ENCODE measurements at regions not wholly inside any gene's neighbourhood (a gene's known extent, or its start where the extent isn't known, plus 50 kb on each side); places are given as distances from the start of the nearest gene placed in this dataset.
"Not testable (repeated sequence)": the region's sequence is repeated elsewhere in the genome, so short reads cannot be mapped to it uniquely, and the experiment has no call there.

- Histone ChIP-seq H3K27me3 (no peaks in the 10 kb centered on the region), H3K36me3 (no peaks in the 10 kb centered on the region), H3K4me3 (no peak overlapping the region), H3K9me3 (replicated peaks) (no peaks in the 10 kb centered on the region), H3K4me1 (no peaks in the 10 kb centered on the region), H3K27ac (no peak overlapping the region)
- no peak for DNase-seq
Measured at GRCh38 chr6:126204598-126204997, 135.3 kb upstream of the CENPW start.

DNA sequence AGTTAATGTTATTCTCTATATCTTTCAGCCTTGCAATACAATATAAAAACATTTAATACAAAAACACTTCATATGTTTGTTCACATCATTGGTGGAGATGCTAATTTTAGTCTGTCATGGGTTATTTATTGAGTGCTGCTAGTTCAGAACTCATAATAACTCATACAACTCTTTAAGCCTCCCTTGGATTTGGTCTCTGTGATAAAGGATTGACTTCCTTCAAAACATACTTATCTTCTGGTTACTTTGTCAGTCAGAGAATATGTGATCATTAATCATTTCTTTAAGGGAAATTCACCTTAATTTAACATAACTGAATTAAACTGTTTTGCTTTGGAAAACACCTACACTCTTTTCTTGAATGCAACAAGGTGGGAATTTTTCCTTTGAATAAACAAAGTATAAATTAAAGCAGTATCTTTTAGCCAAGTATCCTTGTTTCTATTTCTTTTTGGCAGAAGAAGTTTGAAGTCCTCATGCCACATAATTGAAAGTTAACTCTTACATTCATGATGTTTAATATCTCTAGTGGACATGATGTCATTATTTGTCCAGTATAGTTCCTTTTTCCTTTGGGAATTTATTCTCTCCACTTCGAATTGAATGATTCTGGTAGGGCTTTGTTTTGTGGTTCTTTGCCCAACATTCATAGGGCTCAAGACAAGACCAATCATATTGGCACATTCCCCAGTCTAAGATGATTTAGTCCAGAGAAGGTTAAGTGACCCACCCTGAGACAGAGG, 133.2 kb upstream of the CENPW start:
- no peak overlapping the region for H3K27ac ChIP-seq
- no peaks in the 10 kb centered on the region for H3K27me3 ChIP-seq
- no peaks in the 10 kb centered on the region for H3K9me3 ChIP-seq (replicated peaks)
- H3K4me3 ChIP-seq, result no peak overlapping the region
- DNase-seq, result no peak
- H3K36me3 ChIP-seq, result no peaks in the 10 kb centered on the region
- H3K4me1 ChIP-seq, result no peaks in the 10 kb centered on the region

GRCh38 chr6:126210398-126211075, 129.4 kb upstream of the CENPW start:
- no peak overlapping the region for H3K4me3 ChIP-seq
- H3K36me3 ChIP-seq, result no peaks in the 10 kb centered on the region
- H3K27ac ChIP-seq, result no peak overlapping the region
- no peak for DNase-seq
- H3K4me1 ChIP-seq, result no peaks in the 10 kb centered on the region
- no peaks in the 10 kb centered on the region for H3K27me3 ChIP-seq
- H3K9me3 ChIP-seq (replicated peaks), result no peaks in the 10 kb centered on the region

DNA sequence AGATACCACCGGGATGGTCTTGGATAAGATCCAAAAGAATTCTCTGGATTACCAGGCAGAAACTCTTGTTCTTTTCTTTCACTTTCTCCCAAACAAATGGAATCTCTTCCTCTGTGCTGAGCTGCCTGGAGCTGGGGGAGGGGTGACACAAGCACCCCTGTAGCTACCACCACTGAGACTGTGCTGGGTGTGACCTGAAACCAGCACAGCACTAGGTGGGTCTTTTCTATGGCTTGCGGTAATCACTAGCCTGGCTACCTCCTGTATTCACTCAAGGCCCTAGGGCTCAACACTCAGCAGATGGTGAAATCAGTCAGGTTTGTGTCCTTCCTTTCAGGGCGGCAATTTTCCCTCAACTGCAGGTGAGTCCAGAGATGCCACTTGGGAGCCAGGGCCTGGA, 122.4 kb upstream of the CENPW start:
- H3K36me3 ChIP-seq, result no peaks in the 10 kb centered on the region
- no peak overlapping the region for H3K27ac ChIP-seq
- no peaks in the 10 kb centered on the region; the same call in 1 of the 2 replicates for H3K9me3 ChIP-seq (replicated peaks)
- DNase-seq, result no peak
- H3K4me1 ChIP-seq, result no peaks in the 10 kb centered on the region
- no peaks in the 10 kb centered on the region for H3K27me3 ChIP-seq
- no peak overlapping the region for H3K4me3 ChIP-seq

GRCh38 chr6:126220901-126221300, 119.0 kb upstream of the CENPW start:
- not testable (repeated sequence) for H3K4me3 ChIP-seq; H3K4me1 ChIP-seq; H3K9me3 ChIP-seq (replicated peaks); H3K27ac ChIP-seq; H3K36me3 ChIP-seq; DNase-seq; H3K27me3 ChIP-seq

DNA sequence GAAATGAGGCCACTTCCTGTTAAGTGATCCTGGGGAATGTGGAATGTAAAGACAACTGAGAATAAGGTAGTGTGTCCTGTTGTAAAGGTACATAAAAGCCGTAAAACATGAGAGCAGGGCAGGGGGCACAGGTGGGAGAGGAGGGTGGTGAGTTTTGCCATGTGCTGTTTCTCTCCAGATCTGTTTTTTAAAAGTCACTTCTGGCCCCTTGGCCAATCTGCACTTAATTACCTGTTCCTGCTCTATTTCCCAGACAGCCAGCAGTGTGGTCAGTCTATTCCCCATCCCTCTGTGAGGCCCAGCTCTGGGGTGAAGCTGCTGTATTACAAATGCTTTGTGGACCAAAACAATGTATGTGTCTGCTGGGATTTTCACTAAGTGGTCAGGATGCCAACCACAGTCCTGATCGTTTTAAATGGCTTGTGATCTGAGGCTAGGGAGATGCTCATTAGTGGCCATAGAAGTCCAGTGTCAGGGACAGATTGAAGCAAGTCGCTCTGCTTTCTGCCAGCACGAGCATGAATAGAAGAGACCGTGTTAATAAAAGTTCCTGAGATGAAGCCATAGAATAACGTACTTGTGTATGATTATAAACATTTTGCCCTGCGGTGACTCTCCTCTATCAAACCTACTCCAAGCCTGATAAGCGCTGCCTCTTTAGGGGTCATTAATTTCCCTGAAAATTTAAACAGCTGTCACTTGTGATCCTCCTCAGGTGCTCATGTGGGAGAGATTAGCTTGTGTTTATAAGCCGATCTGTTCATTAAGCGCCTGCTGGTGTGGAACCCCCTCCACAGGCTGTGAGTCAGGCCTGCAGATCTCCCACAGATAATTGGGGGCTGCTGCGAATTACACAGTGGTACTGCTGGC, 111.8 kb upstream of the CENPW start:
- peaks cover 15% of the 10 kb centered on the region for H3K4me1 ChIP-seq
- no peaks in the 10 kb centered on the region for H3K9me3 ChIP-seq (replicated peaks)
- peak overlapping the region; percentile 25 for H3K4me3 ChIP-seq
- DNase-seq, result peak; percentile 53 to 62
- no peaks in the 10 kb centered on the region for H3K27me3 ChIP-seq
- no peaks in the 10 kb centered on the region for H3K36me3 ChIP-seq
- peak overlapping the region; percentile 33 for H3K27ac ChIP-seq

DNA sequence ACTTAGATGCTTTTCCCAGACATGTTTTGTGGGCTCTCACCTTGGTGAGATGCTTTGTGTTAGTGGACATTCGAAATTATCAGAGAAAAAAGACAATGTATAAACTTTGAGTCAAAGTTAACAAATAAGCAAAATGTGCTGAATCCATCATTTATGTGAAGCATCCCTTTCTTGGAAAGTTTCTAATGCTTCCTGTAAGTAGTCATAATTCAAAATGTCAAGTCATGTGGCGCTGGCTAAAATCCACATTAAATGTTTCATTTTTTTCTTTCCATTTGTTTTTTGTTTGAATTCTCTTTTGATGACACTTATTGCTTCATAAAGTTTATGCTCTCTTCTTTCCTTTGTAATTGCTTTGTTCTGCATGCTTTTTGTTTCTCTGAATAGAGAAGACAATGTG, 107.2 kb upstream of the CENPW start:
- no peak for DNase-seq
- no peaks in the 10 kb centered on the region for H3K36me3 ChIP-seq

DNA sequence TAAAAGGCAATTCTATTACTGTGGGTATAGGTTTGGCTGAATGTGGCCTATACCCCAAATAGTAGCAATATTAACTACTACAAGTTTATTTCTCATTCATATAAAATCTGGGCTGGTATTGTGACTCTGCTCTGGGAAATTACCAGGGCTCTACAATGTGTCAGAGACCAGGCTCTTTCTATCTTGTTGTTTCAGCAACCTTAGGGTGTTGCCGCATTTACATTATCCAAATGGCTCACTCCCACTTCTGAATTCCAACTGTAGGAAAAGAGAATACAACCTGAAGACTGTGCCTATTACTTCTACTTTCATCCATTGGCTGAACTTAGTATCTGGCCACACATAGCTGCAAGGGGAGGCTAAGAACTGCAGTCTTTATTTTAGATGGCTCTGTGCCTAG, 106.7 kb upstream of the CENPW start:
- Histone ChIP-seq H3K36me3 (no peaks in the 10 kb centered on the region), H3K27ac (no peak overlapping the region), H3K27me3 (no peaks in the 10 kb centered on the region), H3K4me3 (no peak overlapping the region), H3K4me1 (peaks cover 11% of the 10 kb centered on the region), H3K9me3 (replicated peaks) (no peaks in the 10 kb centered on the region)
- no peak for DNase-seq

More for the DNA sequence above, 107.2 kb upstream of the CENPW start:
- Histone ChIP-seq H3K27me3 (no peaks in the 10 kb centered on the region), H3K4me1 (peaks cover 15% of the 10 kb centered on the region), H3K4me3 (no peak overlapping the region), H3K27ac (no peak overlapping the region), H3K9me3 (replicated peaks) (no peaks in the 10 kb centered on the region)

GRCh38 chr6:126235363-126235762, 104.6 kb upstream of the CENPW start:
- no peak for DNase-seq
- no peaks in the 10 kb centered on the region for H3K36me3 ChIP-seq
- H3K4me1 ChIP-seq, result no peaks in the 10 kb centered on the region
- no peak overlapping the region for H3K27ac ChIP-seq
- H3K4me3 ChIP-seq, result no peak overlapping the region
- no peaks in the 10 kb centered on the region for H3K27me3 ChIP-seq
- no peaks in the 10 kb centered on the region for H3K9me3 ChIP-seq (replicated peaks)

- Histone ChIP-seq H3K36me3 (no peaks in the 10 kb centered on the region), H3K27ac (no peak overlapping the region), H3K9me3 (replicated peaks) (no peaks in the 10 kb centered on the region; the same call in 1 of the 2 replicates), H3K27me3 (no peaks in the 10 kb centered on the region), H3K4me3 (no peak overlapping the region), H3K4me1 (no peaks in the 10 kb centered on the region)
- DNase-seq, result no peak
Measured at GRCh38 chr6:126245077-126245476, 94.8 kb upstream of the CENPW start.

DNA sequence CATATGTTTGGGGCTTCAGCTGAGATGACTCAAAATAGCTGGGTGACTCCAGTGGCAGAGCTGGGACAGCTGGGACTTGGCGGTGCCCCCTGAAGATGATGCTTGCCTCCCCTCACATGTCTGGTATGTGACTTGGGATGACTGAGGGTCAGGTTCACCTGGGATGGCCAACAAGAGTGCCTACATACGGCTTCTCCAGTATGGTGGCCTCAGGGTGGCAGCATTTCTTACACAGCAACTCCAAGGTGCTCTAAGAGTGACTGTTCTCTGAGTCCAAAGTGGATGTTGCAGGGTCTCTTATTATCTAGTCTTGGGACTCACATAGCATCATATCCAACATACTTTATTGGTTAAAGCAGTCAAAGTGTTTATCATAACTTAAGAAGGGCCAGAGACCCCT, 87.8 kb upstream of the CENPW start:
- no peak for DNase-seq
- no peaks in the 10 kb centered on the region for H3K4me1 ChIP-seq
- H3K36me3 ChIP-seq, result no peaks in the 10 kb centered on the region

DNA sequence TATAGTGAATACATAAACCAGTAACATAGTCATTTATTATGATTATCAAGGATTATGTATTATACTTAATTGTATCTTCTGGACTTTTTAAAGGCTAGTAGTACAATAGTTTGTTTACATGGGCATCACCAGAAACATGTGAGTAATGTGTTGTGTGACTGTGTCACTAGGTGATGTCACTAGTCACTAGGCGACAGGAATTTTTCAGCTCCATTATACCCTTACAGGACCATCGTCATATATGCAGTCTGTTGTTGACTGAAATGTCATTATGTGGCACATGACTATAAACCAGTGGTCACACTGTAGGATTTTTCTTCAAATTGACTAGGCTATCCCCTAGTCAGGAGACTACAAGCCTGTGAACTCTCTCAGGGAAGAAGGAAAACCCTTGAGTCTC, 86.5 kb upstream of the CENPW start:
- no peaks in the 10 kb centered on the region for H3K4me1 ChIP-seq
- no peak overlapping the region for H3K4me3 ChIP-seq
- no peaks in the 10 kb centered on the region for H3K36me3 ChIP-seq
- H3K9me3 ChIP-seq (replicated peaks), result no peaks in the 10 kb centered on the region
- no peak overlapping the region for H3K27ac ChIP-seq
- DNase-seq, result no peak
- H3K27me3 ChIP-seq, result no peaks in the 10 kb centered on the region

More for the DNA sequence above, 87.8 kb upstream of the CENPW start:
- Histone ChIP-seq H3K27me3 (no peaks in the 10 kb centered on the region), H3K4me3 (no peak overlapping the region), H3K9me3 (replicated peaks) (no peaks in the 10 kb centered on the region), H3K27ac (no peak overlapping the region)

DNA sequence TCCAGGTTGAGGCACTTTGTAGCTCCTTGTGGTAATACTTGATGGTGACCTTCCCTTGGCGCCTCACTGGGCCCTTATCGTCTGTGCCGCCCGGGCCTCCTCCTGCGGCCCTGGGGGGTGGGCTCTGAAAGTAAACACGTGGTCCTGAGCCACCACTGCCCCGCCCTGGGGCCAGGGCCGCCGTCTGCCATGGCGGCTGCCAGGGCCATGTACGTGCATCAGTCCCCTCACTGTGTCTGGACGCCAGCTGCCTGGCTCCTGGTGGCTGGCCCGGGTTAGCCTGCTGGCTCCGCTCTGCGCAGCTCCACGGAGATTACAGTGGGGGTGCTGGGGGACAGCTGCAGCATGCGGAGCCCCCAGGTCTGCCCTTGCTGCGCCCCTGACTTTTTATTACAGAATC, 81.8 kb upstream of the CENPW start:
- Histone ChIP-seq H3K4me1 (no peaks in the 10 kb centered on the region), H3K9me3 (replicated peaks) (no peaks in the 10 kb centered on the region; the same call in 1 of the 2 replicates), H3K27ac (no peak overlapping the region), H3K27me3 (no peaks in the 10 kb centered on the region), H3K36me3 (no peaks in the 10 kb centered on the region), H3K4me3 (no peak overlapping the region)
- DNase-seq, result no peak

DNA sequence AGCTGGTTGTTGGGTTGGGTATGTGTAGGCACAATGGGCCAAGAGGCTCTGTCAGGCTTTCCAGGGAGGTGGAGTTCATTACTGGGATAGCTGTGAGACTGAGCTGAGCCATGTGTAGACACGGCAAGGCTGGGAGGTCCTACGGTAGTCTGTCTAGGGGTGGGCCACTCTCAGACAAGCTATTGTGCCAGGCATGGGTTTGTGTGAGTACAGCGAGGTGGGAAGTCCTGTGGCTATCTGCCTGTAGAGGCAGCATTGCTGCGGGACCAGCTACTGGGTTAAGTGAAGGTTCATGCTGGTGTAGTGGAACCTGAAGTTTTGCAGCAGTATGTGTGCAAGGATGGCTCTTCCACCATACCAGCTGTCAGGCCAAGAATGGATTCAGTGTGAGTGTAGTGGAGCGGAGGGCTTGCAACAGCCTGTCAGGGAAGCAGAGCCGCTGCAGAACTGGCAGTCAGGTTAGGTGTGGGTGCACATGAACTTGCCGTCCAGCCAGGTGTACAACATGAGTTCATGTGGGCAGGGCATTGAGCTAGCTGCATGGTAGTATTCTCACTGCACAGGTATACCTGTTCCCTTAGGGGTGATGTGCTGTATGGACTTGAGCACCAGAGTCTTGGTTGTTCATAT, 78.0 kb upstream of the CENPW start:
- no peaks in the 10 kb centered on the region for H3K4me1 ChIP-seq
- H3K4me3 ChIP-seq, result no peak overlapping the region
- no peaks in the 10 kb centered on the region; the same call in 1 of the 2 replicates for H3K9me3 ChIP-seq (replicated peaks)
- DNase-seq, result no peak
- no peaks in the 10 kb centered on the region for H3K27me3 ChIP-seq
- H3K36me3 ChIP-seq, result no peaks in the 10 kb centered on the region
- H3K27ac ChIP-seq, result no peak overlapping the region

DNA sequence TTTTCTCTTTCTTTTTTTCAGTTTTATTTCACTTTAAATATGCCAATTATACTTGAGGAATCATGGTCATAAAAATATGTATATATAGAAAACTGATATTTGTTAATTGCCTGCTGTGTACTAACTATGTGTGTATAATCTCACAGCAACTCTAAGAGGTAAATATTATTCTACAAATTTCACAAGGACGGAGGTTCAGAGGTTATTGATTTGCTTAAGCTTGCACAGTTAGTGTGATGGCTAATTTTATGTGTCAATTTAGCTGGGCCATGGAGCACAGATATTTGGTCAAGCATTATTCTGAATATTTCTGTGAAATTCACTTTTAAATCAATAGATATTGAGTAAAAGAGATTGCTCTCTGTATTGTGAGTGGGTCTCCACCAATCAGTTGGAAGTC, 75.7 kb upstream of the CENPW start:
- no peak overlapping the region for H3K27ac ChIP-seq
- no peak overlapping the region for H3K4me3 ChIP-seq
- no peaks in the 10 kb centered on the region for H3K36me3 ChIP-seq
- no peak for DNase-seq
- H3K4me1 ChIP-seq, result no peaks in the 10 kb centered on the region
- no peaks in the 10 kb centered on the region for H3K27me3 ChIP-seq
- H3K9me3 ChIP-seq (replicated peaks), result no peaks in the 10 kb centered on the region; the same call in 1 of the 2 replicates
